ENCODE measurements at regions not wholly inside any gene's neighbourhood (a gene's known extent, or its start where the extent isn't known, plus 50 kb on each side); places are given as distances from the start of the nearest gene placed in this dataset.
"Not testable (repeated sequence)": the region's sequence is repeated elsewhere in the genome, so short reads cannot be mapped to it uniquely, and the experiment has no call there.

DNA sequence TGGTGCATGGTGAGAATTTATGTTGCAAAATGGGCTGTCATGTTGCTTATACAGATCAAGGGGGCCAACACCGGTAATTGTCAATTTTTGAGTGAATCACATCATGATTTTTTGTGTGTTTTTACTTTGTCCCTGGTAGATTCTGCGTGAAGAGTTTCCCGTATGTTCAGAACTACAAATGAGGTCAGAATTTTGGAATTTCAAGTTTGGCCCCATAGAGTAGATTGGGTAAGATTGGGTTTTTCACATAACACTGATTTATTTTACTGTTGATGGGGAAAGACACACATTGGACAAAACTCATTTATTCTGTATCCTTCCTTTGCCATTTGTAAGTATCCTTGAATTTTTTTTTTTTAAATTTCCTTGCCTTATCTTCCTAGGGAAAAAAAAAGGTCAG, 158.5 kb upstream of the MXRA5 start:
- DNase-seq = no peak

DNA sequence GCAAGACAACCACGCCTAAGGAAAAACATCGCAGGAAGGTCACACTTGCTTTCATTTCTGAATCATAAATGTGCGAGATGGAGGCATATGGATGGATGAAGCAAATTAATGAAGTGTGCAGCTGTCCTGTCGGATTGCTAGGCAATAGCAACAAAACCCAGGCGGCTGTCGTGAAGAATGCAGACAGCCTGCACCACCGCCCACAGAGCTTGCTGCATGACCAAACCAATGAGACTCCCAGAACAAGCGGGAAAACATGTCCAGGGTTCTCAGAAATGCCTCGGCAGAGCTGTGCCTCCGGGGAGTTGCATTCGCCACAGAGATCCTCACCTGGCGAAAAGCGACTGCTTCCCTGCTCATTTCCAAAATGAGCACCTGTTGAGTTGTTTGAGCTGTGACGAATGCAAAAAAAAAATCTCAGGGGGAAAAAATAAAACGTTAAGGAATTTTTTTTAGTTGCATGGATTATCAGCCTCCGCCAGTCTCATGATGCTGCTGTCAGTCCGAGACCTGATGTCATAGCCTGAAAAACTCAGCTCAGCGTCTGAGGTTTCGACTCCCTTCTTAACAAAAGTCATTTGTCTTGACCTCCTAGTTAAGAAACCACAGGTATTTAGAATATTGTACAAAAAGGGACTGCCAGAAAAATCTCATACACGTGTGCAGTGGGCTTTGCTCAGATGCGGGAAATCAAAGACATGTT, 155.5 kb upstream of the MXRA5 start:
- DNase-seq = peak; percentile 58

DNA sequence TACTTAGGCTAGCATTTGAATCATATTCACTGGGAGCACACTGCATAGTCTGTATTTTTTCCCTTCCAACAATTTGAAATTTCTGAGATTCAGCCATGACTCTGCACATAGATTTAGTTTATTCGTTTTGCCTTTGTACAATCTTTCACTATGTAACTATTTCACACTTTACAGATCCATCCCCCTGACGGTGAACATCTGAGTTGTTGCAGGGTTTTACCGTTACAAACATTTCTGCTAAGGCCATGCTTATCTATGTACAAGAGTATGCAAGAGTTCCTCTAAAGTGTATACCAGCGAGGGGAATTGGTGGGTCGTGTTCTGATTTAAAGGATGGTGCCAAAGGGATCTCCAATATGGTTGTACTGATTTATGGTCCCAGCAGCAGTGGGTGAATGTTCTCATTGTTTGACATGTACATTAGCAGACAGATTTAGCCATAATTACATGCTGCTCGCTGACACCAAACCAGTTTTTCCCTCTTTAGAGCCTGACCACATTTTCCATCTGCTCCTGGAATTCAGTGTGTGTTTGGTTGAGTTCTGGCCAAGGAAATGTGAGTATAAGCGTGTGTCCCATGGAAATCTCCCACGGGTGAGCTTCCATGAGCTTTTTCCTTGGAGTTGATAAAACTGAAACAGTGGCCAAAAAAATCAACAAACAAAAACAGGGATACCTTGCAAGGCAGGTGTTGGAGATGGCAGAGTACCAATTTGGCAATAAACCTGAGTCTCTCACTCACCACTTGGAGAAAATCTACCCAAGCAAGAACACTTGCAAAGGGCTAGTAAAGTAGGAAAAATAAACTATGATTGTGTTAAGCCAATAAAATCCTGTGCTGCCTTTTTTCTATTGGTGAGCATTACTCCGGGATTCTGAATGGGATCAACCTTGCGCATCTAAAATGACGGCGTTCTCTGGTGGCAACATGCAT, 149.7 kb upstream of the MXRA5 start:
- not testable (repeated sequence) for DNase-seq

DNA sequence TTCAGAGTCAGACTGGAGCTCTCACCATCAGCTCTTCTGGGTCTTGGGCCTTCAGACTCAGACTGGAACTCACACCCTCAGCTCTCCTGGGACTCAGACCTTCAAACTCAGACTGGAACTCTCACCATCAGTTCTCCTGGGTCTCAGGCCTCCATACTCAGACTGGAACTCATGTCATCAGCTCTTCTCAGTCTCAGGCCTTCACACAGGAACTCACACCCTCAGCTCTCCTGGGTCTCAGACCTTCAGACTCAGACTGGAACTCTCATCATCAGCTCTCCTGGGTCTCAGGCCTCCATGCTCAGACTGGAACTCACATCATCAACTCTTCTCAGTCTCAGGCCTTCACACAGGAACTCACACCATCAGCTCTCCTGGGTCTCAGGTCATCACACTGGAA, 147.2 kb upstream of the MXRA5 start:
- no peak for DNase-seq

DNA sequence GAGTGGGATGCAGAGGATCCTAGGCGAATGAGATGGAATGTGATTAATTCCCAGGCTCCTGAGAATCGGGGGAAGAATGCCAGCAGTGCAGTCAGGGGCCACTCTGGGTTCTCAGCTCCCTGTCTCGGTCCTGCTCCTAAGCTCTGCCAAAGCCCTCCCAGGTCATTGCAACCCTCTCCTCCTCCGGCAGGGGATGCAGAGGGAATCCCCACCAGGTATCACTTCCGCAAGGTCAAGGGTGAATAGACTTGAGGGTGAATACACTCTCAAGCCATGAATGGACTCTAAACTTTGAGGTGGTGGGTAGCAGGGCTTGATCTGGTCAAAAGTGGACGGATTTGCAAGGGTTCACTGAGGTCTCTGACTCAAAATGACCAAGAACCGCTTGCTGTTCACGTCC, 139.3 kb upstream of the MXRA5 start:
- no peak for DNase-seq

DNA sequence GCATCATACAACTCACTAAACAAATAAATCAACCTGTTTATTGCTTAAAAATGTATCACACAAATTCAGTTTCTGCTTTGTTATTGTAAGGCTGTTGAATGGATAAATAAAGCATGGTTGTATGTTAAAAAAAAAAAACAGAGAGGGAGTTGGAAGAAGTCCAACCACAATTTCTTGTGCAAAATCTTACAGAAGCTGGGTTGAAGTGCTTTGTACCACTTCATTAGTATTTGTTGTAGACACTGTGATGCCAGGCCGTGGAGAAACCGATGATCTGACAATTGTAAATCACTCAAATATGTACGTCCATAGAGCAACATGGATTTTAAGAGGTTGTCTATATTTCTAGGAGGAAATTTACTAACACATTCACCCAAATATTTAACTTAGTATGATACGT, 132.6 kb upstream of the MXRA5 start:
- no peak for DNase-seq

DNA sequence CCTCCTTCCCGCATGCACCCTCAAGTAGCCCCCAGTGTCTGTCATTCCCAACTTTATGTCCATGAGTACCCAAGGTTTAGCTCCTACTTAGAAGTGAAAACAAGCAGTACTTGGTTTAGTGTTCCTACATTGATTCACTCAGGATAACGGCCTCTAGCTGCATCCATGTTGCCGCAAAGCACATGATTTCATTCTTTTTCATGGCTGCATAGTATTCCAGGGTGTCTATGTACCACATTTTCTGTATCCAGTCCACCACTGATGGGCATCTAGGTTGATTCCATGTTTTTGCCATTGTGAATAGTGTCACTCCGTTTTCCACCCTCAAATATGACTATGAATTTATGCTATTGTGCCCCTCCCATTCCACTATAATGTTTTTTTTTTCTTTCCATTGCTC, 130.5 kb upstream of the MXRA5 start:
- DNase-seq = no peak

DNA sequence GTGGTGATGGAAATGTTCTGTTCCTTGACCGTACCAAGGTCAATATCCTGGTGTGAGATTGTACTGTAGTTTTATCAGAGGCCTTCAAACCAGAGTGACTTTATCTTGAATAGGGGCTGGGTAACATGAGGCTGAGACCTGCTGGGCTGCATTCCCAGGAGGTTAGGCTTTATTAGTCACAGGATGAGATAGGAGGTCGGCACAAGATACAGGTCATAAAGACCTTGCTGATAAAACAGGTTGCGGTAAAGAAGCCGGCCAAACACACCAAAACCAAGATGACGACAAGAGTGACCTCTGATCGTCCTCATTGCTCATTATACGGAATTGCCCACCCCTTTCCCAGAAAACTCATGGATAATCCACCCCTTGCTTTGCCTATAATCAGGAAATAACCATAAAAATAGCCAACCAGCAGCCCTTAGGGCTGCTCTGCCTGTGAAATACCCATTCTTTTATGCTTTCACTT, 123.8 kb upstream of the MXRA5 start:
- not testable (repeated sequence) for DNase-seq

DNA sequence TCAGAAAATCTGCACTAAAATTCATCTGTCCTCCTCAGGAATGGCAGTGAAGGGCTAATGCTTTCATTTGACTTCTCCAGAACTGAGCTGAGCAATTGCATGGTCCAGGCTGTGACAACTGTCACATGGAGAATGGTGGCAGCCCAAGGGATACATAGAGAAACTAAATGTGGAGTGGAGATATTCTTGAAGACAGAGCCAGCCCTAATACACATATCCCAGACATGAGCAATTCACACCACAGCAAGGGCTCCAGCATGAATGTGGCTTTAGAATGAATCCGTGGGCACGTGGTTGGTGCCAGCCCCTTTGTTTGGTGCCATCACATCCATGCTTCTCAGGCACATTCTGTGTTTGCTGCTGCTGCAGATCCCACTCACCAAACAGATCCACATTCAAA, 121.6 kb upstream of the MXRA5 start:
- DNase-seq = no peak

DNA sequence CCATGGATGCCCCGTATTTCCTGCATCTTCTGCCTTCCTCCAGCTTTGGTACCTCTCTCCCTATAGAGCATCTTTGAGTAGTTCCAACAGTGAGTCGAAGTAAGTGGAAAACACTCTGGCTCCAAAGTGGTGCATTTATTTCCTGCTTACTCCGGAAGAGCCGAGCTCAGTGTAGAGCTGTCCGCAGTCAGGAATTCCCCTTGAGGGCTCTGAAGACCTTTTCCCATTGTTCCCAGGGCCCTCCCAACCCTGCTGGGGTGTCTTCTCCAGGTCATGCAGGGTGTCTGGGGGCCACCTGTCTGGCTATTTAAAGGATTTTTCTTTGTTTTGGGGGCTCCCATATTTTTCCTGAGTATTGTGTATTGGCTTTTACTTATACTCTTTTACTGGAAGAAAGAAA, 118.6 kb upstream of the MXRA5 start:
- no peak for DNase-seq

DNA sequence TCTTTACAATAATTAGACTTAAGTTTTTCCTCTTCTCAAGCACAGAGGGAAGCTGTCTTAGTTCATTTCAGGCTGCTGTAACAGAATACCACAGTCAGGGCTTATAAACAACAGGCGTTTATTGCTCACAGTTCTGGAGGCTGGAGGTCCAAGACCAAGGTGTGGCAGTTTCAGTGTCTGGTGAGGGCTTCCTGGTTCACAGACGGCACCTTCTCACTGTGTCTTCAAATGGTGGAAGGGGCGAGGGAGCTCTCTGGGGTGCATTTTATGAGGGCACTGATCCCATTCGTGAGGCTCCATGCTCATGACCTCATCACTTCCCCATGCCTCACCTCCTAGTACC, 115.7 kb upstream of the MXRA5 start:
- no peak for DNase-seq

DNA sequence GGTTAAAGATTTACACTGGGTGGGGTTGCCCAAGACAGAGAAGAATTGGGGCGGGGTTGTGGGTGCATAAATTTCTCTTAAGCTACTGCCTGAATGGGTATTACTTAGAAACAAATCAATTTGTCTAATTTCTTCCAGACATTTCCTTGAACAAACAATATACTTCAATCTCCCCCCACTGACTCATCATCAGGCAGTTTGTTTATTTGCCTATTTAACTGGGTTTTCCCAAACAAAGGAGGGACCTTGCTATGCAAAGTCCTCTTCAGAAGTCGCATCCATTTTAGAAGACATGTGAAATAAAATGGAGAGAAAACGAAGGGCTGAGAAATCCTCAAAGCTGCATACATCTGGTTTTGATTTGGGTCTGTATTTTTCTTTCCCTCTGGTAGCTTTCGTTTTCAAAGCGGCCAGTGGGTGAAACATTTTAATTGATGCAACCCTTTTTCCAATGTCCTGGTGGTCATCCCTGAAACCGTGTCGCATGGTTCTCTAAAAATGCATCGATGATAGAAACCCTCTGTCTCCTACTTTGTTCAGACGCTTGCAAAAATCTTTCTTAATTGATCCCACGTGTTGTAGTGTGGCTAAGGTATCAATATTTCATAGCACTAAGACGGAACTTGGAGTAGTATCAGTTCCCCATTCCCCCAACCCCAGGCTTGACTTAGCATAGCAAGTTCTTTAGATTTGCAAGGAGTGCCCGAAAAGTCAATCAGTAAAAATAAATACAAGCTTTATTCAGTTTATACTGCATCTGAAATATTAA, 115.1 kb upstream of the MXRA5 start:
- DNase-seq = peak; percentile 44

DNA sequence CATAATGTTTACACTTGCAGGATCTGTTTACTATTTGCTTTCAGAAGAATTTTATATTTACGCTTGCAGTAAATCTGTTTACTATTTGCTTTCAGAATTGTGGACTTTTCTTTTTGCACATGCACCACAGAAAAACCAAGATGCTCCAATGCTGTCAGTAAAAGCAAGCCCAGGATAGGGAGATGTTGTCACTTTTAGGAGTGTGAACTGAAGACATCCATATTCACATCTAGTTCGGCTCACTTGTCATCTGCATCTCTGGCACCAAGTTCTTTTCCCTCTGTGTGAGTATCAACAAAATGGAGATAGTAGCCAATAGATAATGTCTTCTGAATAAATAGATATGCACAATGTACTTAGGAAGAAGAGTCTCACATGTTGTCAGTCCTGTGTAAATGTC, 109.3 kb upstream of the MXRA5 start:
- no peak for DNase-seq

DNA sequence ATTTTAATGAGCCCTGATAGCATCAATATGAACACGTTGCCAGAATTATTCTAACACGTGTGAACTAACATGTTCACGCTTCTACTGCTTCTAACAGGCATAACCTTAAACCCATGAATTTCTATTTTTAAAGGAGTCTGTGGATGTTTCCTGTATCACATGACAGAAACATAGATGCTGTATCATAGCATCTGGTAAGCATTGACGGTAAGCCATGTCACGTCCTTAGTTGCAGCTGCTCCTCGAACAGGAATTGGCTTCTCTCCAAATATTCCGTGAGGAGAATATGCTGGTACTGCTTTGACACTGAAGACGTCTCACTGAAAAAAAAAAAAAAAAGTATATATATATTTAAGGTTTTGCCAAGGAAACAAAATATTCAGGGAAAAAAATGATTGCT, 105.1 kb upstream of the MXRA5 start:
- DNase-seq = peak; percentile 24

DNA sequence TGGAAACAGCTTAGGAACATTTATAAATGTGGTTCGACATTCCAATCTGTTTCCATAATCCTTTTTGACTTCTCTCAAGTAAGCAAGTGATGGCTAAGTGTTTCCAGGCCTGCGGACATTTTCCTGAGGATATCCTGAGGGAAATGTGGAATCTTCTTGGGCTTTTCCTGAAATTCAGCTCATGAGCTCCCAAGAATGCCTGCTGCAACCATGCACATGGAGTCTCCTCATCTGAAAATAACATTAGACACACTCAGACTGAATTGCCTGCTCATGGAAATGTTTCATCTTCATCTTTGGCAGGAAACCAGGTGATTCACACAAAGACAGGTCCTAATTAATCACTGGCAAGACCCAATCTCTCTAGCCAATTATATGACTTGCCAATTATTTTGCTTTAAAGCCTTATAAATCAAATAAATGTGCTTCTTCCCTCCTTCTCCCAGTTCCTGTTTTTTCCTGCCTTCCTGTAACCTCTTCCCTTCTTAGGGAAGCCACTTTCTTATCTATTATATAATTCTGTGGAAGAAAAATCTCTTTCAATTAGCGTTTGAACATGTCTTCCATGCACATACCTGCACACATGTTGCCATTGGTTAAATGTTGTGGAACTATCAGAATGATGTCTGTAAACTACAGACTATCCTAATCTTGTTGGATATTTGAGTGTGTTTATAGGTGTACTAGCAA, 104.6 kb upstream of the MXRA5 start:
- peak; percentile 22 for DNase-seq

DNA sequence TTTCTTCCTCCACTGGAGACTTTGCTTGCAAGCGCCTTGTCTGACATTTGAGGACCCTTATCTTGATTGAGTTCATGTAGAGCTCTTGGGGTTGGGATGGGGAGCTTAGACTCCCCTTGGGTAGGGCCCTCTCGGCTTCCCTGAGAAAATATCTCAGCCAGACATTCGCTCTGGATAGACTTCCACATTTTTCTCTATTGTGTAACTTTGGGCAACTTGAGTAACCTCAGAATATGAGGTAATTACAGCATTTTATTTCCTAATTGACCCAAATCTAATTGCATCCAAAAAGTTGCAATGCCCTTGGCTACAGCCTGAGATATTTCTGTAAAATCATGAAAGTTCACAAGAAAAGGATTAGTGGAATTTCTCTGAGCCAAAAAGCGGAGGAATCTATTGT, 102.8 kb upstream of the MXRA5 start:
- no peak for DNase-seq

DNA sequence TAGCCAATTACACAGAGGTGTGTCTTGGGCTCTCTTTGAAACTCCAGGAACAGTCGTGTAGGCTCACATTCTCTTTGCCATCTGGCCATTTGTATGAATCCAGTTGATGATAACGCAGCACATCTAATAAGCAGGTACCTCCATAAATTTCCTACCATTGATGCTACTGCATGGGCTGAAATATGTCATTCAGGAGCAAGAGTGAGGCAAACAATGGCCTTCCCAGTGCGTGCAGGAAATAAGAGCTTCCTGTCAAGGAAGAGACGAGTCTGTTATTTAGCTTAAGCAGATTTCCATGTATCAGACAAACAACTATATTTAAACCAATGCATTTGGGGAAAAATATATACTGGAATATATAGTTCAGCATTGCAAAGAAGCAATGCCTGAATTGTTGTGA, 102.1 kb upstream of the MXRA5 start:
- DNase-seq = no peak

DNA sequence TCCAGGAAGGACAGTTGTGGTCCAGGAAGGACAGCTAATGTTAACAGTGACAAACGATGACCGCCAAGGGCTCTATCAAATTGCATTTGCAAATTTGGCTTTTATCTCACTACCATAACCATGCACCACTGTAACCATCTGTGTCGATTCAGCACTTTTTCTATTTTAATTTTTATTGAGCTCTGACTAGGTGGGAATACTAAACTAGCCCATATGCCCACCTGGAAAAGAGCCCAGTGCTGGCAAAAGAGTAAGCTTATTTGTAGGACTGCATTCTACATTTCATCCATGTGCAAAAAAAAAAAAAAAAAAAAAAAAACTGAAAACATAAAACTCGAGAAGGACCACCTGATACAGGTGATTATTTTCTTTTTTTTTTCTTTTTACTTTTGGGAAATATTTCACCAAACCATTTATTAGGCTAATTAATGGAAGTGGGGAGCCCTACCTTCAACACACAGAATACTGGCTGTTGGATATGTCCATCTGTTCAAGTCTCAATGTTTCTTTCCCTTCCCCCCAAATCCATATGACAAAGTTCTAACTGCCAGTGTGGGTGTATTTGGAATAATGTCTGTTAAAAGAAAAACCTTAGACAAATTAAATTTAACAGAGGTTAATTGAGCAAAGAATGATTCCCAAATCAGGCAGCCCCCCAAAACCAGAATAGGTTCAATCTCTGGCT, 99.5 kb upstream of the MXRA5 start:
- DNase-seq = no peak

DNA sequence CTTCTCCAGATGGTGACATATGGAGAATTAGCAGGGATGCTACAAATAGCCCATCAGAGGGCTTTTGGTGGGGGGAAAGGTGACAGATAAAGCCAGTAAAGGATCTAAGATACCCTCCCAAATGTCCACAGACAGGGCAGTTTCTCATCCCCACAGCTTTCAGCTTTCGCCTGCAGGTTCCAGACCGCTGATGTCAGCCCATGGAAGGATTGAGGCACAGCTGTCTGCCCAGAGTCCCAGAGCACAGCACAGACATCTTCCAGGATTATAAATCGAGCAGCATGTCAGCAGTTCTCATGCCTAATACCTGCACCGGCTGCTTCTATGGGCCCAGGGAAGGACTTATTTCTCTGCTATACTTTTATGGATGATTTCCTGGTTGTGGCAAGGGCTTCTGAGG, 96.7 kb upstream of the MXRA5 start:
- DNase-seq = no peak

DNA sequence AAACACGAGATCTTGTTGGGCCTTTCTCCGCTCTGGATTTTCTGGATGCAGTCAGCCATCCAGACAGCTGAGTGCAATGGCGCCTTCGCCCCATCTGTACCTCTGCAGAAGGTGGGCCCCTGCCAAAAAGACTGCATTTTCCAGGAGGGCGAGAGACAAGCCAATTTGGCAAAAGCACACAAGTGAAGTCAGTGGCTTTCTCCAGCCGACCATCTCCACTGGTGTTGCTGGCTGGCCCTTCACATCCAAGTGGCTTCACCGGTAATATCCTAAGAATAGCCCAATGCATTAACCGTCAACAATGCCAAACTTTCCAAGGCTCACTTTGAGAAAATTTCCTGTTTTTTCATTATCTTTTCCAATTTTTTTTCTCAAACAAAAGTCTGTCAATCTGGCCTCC, 96.2 kb upstream of the MXRA5 start:
- no peak for DNase-seq

DNA sequence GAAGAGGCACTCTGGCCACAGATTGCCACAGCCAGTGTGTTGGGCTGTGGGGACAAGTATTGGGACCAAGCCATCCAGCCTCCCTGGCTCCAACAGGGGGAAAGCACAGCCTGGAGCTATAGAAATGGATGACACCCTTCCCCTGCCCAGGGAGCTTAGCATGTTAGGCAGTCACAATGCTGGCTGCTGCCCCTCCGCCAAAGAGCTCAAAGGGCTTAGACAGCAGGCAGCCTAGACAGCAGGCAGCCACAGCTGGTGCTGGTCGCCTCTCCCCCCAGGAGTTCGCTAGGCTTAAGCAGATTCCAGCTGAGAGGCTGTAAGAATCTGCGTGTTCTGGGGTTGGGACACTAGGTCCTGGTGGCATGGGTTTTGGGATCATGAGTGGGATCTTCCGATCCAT, 94.5 kb upstream of the MXRA5 start:
- DNase-seq = no peak

DNA sequence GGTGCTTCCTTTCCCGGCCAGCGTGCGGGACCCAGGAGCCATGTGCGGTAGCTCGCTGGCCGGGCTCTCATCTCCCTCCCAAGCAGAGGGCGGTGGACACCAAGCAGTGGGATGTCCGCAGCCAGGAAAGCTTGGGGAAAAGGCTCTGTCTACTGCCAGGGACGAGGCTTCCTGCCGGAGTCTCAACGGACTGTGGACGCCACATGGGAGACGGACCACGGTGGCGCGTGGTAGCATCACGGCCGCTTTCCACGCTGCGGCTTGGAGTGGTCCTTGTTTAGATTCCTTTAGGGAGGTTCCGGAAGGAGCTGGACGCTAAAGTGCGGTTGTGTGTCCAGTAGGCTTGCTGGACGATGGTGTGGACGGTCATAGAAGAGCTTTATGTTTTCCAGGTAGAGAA, 89.5 kb upstream of the MXRA5 start:
- DNase-seq = not testable (repeated sequence)

Measured in eye (tissue), 1 donor.